Muscle of leg (tissue), 3 donors: ENCODE measurements at regions not wholly inside any gene's neighbourhood (a gene's known extent, or its start where the extent isn't known, plus 50 kb on each side); places are given as distances from the start of the nearest gene placed in this dataset.

Source experiments
- DNase-seq: peaks from one replicate; pipeline ENCODE4 v3.0.0; 2013
- H3K27ac ChIP-seq: one replicate; pipeline ENCODE4 v1.5.1; 2013; ENCODE audit warnings: mild to moderate bottlenecking, low read length, control low read depth
- H3K27me3 ChIP-seq: one replicate; pipeline ENCODE4 v1.6.1; 2013; ENCODE audit warnings: low read length; ENCODE audit not compliant: control insufficient read depth, insufficient read depth
- H3K36me3 ChIP-seq: one replicate; pipeline ENCODE4 v1.6.1; 2013; ENCODE audit warnings: low read length; ENCODE audit not compliant: control insufficient read depth, insufficient read depth
- H3K4me1 ChIP-seq: one replicate; pipeline ENCODE4 v1.6.1; 2013; ENCODE audit warnings: low read length; ENCODE audit not compliant: control insufficient read depth, insufficient read depth
- H3K4me3 ChIP-seq: one replicate; pipeline ENCODE4 v1.5.1; 2013; ENCODE audit warnings: low read length, control low read depth
- H3K9me3 ChIP-seq: replicated peaks from 2 replicates; pipeline ENCODE4 v1.6.1; 2013; ENCODE audit warnings: low read depth, low read length; ENCODE audit not compliant: control insufficient read depth
- WGBS: methylation state at CpG from one replicate; pipeline ENCODE4 v1.1.5; 2013; ENCODE audit warnings: missing lambda C conversion rate; ENCODE audit not compliant: insufficient coverage; 5-methylcytosine and 5-hydroxymethylcytosine counted together

DNA sequence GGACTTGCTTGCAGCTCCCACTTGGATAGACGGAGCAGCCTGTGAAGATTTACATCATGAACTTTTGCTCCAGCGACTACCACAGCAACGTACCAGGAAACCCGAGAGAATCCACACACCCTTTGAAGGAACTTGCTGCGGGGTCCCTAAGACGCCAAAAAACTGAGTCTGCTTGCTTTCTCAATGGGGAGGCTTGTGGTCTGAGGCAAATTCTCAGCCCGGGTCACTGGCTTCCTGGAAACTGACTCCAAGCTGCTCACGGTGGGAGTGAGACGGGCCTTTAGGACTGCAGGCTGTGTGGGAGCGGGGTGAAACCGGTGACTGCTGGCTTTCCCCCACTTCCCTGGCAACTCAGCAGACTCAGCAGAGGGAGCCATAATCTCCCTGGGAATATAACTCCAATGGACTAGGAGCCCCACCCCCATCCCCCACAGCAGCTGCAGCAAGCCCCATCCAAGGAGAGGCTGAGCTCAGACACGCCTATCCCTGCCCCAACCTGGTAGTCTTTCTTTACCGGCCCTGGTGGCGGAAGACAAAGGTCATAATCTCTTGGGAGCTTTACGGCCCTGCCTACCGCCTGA is 466.0 kb downstream of the CAAP1 start:
- H3K36me3 ChIP-seq = no peaks in the 10 kb centered on the region
- no peaks in the 10 kb centered on the region for H3K27me3 ChIP-seq
- 86% methylated on average over 8 of the region's 16 CpGs for WGBS
- H3K9me3 ChIP-seq = no peaks in the 10 kb centered on the region
- H3K4me1 ChIP-seq = no peaks in the 10 kb centered on the region
- H3K4me3 ChIP-seq = no peak overlapping the region
- DNase-seq = no peak
- H3K27ac ChIP-seq = no peak overlapping the region

DNA sequence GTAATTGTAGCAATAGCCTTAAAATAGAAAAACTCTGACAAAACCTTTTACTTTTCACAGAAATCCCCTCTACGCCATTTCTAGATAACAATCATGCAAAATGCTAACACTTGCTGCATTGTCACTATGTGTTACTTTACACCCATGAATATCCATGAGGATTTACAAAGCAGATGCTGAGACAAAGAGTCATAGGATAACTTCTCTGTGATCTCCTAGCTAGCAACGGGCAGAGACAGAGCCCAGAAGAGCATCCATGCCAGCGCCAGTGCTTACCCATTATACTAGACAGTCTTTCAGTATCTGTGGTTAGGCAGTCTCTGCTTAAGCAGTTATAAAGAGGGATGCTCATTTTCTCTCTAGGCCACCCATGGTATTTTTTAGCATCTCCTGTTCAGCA is 474.1 kb downstream of the CAAP1 start:
- Histone ChIP-seq H3K27ac (no peak overlapping the region), H3K4me1 (no peaks in the 10 kb centered on the region), H3K9me3 (no peaks in the 10 kb centered on the region), H3K36me3 (no peaks in the 10 kb centered on the region), H3K27me3 (no peaks in the 10 kb centered on the region), H3K4me3 (no peak overlapping the region)
- no peak for DNase-seq
- 83% methylated on average over 1 of the region's 3 CpGs for WGBS

DNA sequence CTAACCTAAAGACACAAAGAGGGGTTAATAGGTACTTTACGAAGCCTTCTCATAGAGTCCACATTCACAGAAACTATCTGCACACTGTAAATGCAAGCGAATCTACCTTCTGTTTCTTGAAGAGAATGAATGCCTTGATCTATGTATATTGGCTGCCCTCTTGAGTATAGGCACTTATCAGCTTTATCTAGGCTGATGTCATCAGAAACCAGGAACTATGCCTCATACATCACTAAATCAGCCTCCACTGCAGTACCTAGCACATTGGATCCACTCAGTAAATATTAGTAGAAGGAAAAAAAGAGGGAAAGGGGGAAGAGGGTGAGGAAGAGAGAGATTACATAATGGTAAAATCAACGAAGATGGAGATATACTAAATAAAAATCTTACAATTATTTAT is 477.1 kb downstream of the CAAP1 start:
- H3K27me3 ChIP-seq = no peaks in the 10 kb centered on the region
- no peak for DNase-seq
- H3K4me1 ChIP-seq = no peaks in the 10 kb centered on the region
- no peak overlapping the region for H3K27ac ChIP-seq
- WGBS = no CpG with 5 or more reads among the region's 3 CpGs
- no peaks in the 10 kb centered on the region for H3K36me3 ChIP-seq
- no peaks in the 10 kb centered on the region for H3K9me3 ChIP-seq
- H3K4me3 ChIP-seq = no peak overlapping the region

DNA sequence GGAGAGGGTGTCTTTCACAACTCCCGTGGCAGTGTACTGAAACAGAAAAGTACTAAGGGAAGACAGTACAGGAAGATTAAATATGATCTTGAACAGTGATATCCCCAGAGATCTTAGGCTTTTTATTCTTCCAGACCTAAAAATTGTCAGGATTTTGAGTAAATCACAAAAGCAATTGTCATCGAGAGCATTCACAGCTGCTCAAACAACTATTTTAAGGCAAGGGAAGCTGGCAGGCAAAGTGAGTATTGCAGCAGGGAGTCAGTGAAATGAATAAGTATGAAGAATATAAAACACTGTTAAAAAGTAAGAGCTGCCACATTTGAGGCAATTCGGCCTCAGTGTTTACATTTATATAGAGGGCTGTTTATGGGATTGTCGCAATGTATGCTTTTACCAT is 479.0 kb downstream of the CAAP1 start:
- Histone ChIP-seq H3K9me3 (no peaks in the 10 kb centered on the region), H3K36me3 (no peaks in the 10 kb centered on the region), H3K27me3 (no peaks in the 10 kb centered on the region), H3K27ac (no peak overlapping the region), H3K4me3 (no peak overlapping the region), H3K4me1 (no peaks in the 10 kb centered on the region)
- peak; percentile 92 for DNase-seq
- 25% methylated on average over 2 of the region's 4 CpGs for WGBS

DNA sequence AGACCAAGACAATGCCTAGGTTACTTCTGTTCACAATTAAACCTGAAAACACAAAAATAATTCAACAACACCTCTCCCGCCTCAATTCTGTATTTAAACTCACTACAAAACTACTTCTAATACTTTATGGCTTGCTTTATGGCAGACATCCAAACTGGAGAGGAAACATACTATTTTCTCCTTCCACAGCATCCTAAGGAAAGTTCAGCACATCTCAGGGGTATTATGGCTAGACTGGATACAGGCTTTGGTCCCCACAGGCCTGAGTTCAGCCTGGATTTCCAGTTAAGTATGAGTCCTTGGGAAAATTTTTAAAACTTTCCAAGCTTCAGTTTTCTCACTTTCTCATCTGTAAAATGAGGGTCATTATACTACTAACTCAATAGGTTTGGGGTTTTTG is 480.2 kb downstream of the CAAP1 start:
- WGBS = 63% methylated on average over 1 of the region's 1 CpG
- no peak overlapping the region for H3K27ac ChIP-seq
- no peak overlapping the region for H3K4me3 ChIP-seq
- peak; percentile 94 for DNase-seq
- H3K4me1 ChIP-seq = no peaks in the 10 kb centered on the region
- no peaks in the 10 kb centered on the region for H3K36me3 ChIP-seq
- no peaks in the 10 kb centered on the region for H3K9me3 ChIP-seq
- no peaks in the 10 kb centered on the region for H3K27me3 ChIP-seq

DNA sequence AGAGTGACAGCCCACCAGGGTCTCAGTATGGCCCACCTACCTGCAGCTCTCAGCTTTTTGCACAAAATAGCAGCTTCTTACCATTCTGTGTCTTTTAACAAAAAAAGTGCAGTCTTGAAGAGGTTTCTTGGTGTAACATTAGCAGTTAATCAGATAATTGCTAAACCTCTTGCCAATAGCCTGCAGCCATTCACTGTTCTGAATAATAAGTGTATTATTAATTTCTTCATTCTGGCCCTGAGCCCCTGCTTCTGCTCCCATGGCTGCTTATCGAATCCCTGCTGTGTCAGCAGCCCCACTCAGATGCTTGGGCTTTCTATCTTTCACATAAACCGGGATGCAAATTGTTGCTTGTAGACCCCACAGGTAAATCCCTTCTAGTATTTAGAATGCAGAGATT is 485.9 kb downstream of the CAAP1 start:
- Histone ChIP-seq H3K36me3 (no peaks in the 10 kb centered on the region), H3K27ac (no peak overlapping the region), H3K4me1 (no peaks in the 10 kb centered on the region), H3K4me3 (no peak overlapping the region), H3K9me3 (no peaks in the 10 kb centered on the region), H3K27me3 (no peaks in the 10 kb centered on the region)
- WGBS = no CpG with 5 or more reads among the region's 2 CpGs
- no peak for DNase-seq

DNA sequence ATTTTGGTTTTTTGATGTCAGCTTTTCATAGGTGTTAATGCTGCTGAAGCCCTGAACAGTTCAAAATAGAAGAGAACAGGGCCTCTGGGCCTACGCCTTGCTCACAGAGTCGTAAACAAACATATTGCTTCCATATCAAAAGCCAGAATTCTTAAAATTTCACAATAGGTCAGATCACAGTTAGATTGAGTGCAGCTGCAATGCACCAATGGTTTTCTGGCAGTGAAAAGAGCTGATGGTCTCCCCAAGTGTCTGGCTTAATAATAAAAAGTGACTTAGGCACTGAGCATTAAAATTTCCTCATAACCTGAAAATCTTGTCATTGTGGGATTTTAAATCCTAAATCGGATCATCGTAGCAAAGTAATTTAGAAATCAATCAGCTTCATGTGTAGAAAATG is 493.0 kb downstream of the CAAP1 start:
- no peaks in the 10 kb centered on the region for H3K4me1 ChIP-seq
- no peak overlapping the region for H3K27ac ChIP-seq
- peak; percentile 81 for DNase-seq
- no CpG with 5 or more reads among the region's 4 CpGs for WGBS
- H3K9me3 ChIP-seq = no peaks in the 10 kb centered on the region
- H3K36me3 ChIP-seq = no peaks in the 10 kb centered on the region
- no peak overlapping the region for H3K4me3 ChIP-seq
- H3K27me3 ChIP-seq = no peaks in the 10 kb centered on the region

DNA sequence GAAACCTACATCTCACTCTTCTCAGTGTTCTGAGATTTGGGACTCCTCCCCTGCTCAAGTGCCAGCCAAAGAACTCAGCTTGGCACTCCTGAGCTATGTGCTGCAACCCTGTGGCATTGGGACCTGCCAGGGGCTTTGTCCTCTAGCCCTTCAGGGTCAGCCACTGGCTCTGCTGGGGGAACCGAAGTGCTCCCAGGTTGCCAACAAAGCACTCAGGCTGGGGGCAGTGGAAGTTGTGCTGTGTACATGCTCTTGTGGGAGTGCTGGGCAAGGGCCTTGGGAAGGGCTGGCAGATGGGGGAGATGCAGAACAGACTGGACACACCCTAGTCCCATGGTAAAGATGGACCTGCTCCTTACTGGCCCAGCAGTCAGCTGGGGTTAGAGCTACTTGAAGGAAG is 498.6 kb downstream of the CAAP1 start:
- no peaks in the 10 kb centered on the region for H3K4me1 ChIP-seq
- H3K27me3 ChIP-seq = no peaks in the 10 kb centered on the region
- DNase-seq = no peak
- no peak overlapping the region for H3K4me3 ChIP-seq
- H3K9me3 ChIP-seq = peaks cover 8% of the 10 kb centered on the region
- 86% methylated on average over 1 of the region's 1 CpG for WGBS
- H3K27ac ChIP-seq = no peak overlapping the region
- H3K36me3 ChIP-seq = no peaks in the 10 kb centered on the region

DNA sequence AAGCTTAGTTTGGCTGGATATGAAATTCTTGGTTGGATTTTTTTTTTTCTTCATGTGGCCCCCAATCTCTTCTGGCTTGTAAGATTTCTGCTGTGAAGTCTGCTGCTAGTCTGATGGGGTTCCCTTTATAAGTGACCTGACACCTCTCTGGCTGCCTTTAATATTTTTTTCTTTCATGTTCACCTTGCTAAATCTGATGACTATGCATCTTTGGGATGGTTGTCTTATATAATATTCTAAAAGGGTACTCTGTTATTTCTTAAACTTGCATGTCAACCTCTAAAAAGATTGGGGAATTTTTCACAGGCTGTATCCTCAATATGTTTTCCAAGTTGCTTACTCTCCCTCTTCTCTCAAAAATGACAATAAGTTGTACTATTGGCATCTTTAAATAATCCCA is 500.0 kb downstream of the CAAP1 start:
- no peak overlapping the region for H3K27ac ChIP-seq
- peaks cover 10% of the 10 kb centered on the region for H3K9me3 ChIP-seq
- no peaks in the 10 kb centered on the region for H3K27me3 ChIP-seq
- H3K4me1 ChIP-seq = no peaks in the 10 kb centered on the region
- no peaks in the 10 kb centered on the region for H3K36me3 ChIP-seq
- H3K4me3 ChIP-seq = no peak overlapping the region
- no peak for DNase-seq

DNA sequence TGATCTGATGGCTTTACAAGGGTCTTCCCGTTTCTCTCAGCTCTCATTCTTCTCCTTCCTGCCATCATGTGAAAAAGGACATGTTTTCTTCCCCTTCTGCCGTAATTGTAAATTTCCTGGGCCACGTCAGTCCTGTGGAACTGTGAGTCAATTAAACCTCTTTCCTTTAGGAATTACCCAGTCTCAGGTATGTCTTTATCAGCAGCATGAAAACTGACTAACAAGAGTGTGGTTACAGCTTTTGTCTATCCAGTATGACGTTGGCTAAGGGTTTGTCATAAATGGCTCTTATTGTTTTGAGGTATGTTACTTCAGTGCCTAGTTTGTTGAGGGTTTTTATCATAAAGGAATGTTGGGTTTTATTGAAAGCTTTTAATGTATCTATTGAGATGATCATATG is 501.6 kb downstream of the CAAP1 start:
- Histone ChIP-seq H3K4me3 (no peak overlapping the region), H3K9me3 (peaks cover 10% of the 10 kb centered on the region), H3K27ac (no peak overlapping the region), H3K27me3 (no peaks in the 10 kb centered on the region), H3K4me1 (no peaks in the 10 kb centered on the region), H3K36me3 (no peaks in the 10 kb centered on the region)
- 73% methylated on average over 2 of the region's 4 CpGs for WGBS
- DNase-seq = no peak

DNA sequence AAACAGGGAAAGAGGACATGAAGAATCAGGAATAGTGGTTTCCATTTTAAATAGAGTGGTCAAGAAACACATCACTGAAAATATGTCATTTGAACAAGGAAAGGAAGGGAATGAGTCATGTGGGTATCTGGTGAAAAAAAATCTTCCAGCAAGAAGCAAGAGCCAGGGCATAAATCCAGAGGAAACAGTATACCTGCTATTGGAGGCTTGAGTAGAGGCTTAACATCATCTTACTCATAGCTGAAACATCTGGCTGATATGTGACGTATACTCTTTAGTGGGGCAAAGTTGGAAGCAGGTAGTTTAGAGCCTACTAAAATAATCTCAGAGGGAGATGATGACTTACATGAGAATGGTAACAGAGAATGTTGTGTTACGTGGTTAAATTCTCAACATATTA is 517.2 kb downstream of the CAAP1 start:
- no peak overlapping the region for H3K27ac ChIP-seq
- no peaks in the 10 kb centered on the region for H3K27me3 ChIP-seq
- no peak overlapping the region for H3K4me3 ChIP-seq
- no peaks in the 10 kb centered on the region for H3K36me3 ChIP-seq
- H3K4me1 ChIP-seq = no peaks in the 10 kb centered on the region
- no peak for DNase-seq
- no peaks in the 10 kb centered on the region for H3K9me3 ChIP-seq
- no CpG with 5 or more reads among the region's 2 CpGs for WGBS
